Duodenal mucosa (tissue), 2 donors: ENCODE measurements at regions not wholly inside any gene's neighbourhood (a gene's known extent, or its start where the extent isn't known, plus 50 kb on each side); places are given as distances from the start of the nearest gene placed in this dataset.
"Not testable (repeated sequence)": the region's sequence is repeated elsewhere in the genome, so short reads cannot be mapped to it uniquely, and the experiment has no call there.

ENCODE experiments used
- H3K27ac ChIP-seq: one replicate; pipeline ENCODE4 v1.7.0; 2013; ENCODE audit warnings: low read depth, low read length
- H3K27me3 ChIP-seq, 2 donors: one replicate each; pipeline ENCODE4 v1.7.0; 2013; ENCODE audit warnings: low read length in 2 of 2, control low read depth in 1 of 2; ENCODE audit not compliant: insufficient read depth in 2 of 2, control insufficient read depth in 1 of 2
- H3K36me3 ChIP-seq, 2 donors: one replicate each; pipeline ENCODE4 v1.7.0; 2013; ENCODE audit warnings: low read length in 2 of 2, control low read depth in 1 of 2; ENCODE audit not compliant: insufficient read depth in 2 of 2, control insufficient read depth in 1 of 2
- H3K4me1 ChIP-seq, 2 donors: one replicate each; pipeline ENCODE4 v1.7.0; 2013; ENCODE audit warnings: low read length in 2 of 2, control low read depth in 1 of 2; ENCODE audit not compliant: insufficient read depth in 2 of 2, control insufficient read depth in 1 of 2
- H3K4me3 ChIP-seq, 2 donors: one replicate each; pipeline ENCODE4 v1.7.0; 2013; ENCODE audit warnings: low read length in 2 of 2, low read depth in 1 of 2
- H3K9ac ChIP-seq, 2 donors: one replicate each; pipeline ENCODE4 v1.7.0; 2013; ENCODE audit warnings: low read length in 2 of 2, low read depth in 1 of 2
- H3K9me3 ChIP-seq, 2 donors: one replicate each; pipeline ENCODE4 v1.7.0; 2013; ENCODE audit warnings: low read length in 2 of 2, control low read depth in 1 of 2; ENCODE audit not compliant: control insufficient read depth in 1 of 2

- H3K9ac ChIP-seq, result no peak overlapping the region
- peaks cover 45 to 51% of the 10 kb centered on the region in 2 donors for H3K27me3 ChIP-seq
- peaks cover 18 to 19% of the 10 kb centered on the region in 2 donors for H3K4me1 ChIP-seq
- H3K4me3 ChIP-seq, result no peak overlapping the region
- no peaks in the 10 kb centered on the region for H3K36me3 ChIP-seq
- no peaks in the 10 kb centered on the region for H3K9me3 ChIP-seq
- no peak overlapping the region for H3K27ac ChIP-seq
These were observed 85.1 kb upstream of the RHOU start for GRCh38 chr1:228650141-228650540.

- no peak overlapping the region for H3K27ac ChIP-seq
- no peak overlapping the region for H3K9ac ChIP-seq
- H3K9me3 ChIP-seq, result no peaks in the 10 kb centered on the region
- peaks cover 45 to 51% of the 10 kb centered on the region in 2 donors for H3K27me3 ChIP-seq
- H3K36me3 ChIP-seq, result no peaks in the 10 kb centered on the region
- H3K4me1 ChIP-seq, result peaks cover 18 to 19% of the 10 kb centered on the region in 2 donors
- H3K4me3 ChIP-seq, result no peak overlapping the region
These were observed 84.3 kb upstream of the RHOU start for GRCh38 chr1:228650946-228651345.

GRCh38 chr1:228652116-228652515 lies 83.2 kb upstream of the RHOU start:
- H3K4me3 ChIP-seq, result no peak overlapping the region
- no peaks in the 10 kb centered on the region for H3K9me3 ChIP-seq
- H3K4me1 ChIP-seq, result peaks cover 13% of the 10 kb centered on the region in 2 donors
- peaks cover 40 to 48% of the 10 kb centered on the region in 2 donors for H3K27me3 ChIP-seq
- H3K27ac ChIP-seq, result no peak overlapping the region
- H3K36me3 ChIP-seq, result no peaks in the 10 kb centered on the region
- H3K9ac ChIP-seq, result no peak overlapping the region

GRCh38 chr1:228653057-228653456 lies 82.2 kb upstream of the RHOU start:
- not testable (repeated sequence) for H3K36me3 ChIP-seq, H3K4me1 ChIP-seq, H3K9me3 ChIP-seq, H3K9ac ChIP-seq, H3K27ac ChIP-seq, H3K4me3 ChIP-seq
- peaks cover 31 to 38% of the 10 kb centered on the region in 2 donors for H3K27me3 ChIP-seq

GRCh38 chr1:228653748-228654147 lies 81.5 kb upstream of the RHOU start:
- Histone ChIP-seq H3K9me3 (no peaks in the 10 kb centered on the region), H3K4me3 (no peak overlapping the region), H3K4me1 (no peaks in the 10 kb centered on the region), H3K9ac (no peak overlapping the region), H3K27ac (no peak overlapping the region), H3K27me3 (peaks cover 26 to 33% of the 10 kb centered on the region in 2 donors), H3K36me3 (no peaks in the 10 kb centered on the region)

- Histone ChIP-seq H3K27ac (no peak overlapping the region), H3K4me3 (no peak overlapping the region), H3K27me3 (peaks cover 12 to 13% of the 10 kb centered on the region in 2 donors), H3K4me1 (no peaks in the 10 kb centered on the region), H3K9ac (no peak overlapping the region), H3K36me3 (no peaks in the 10 kb centered on the region), H3K9me3 (no peaks in the 10 kb centered on the region)
These were observed 79.4 kb upstream of the RHOU start for GRCh38 chr1:228655796-228656394.

GRCh38 chr1:228662007-228662689 lies 73.1 kb upstream of the RHOU start:
- not testable (repeated sequence) for H3K9me3 ChIP-seq, H3K27ac ChIP-seq, H3K4me1 ChIP-seq, H3K27me3 ChIP-seq, H3K9ac ChIP-seq, H3K4me3 ChIP-seq, H3K36me3 ChIP-seq

- no peaks in the 10 kb centered on the region for H3K27me3 ChIP-seq
- no peaks in the 10 kb centered on the region for H3K36me3 ChIP-seq
- peak overlapping the region in 1 of 2 donors; percentile 17 for H3K4me3 ChIP-seq
- H3K9ac ChIP-seq, result no peak overlapping the region
- H3K4me1 ChIP-seq, result peaks cover 17 to 21% of the 10 kb centered on the region in 2 donors
- no peaks in the 10 kb centered on the region for H3K9me3 ChIP-seq
- no peak overlapping the region for H3K27ac ChIP-seq
These were observed 70.8 kb upstream of the RHOU start for GRCh38 chr1:228664399-228664914.

GRCh38 chr1:228666686-228667623 lies 68.3 kb upstream of the RHOU start:
- Histone ChIP-seq H3K27me3 (no peaks in the 10 kb centered on the region), H3K9me3 (no peaks in the 10 kb centered on the region), H3K4me3 (no peak overlapping the region), H3K36me3 (no peaks in the 10 kb centered on the region), H3K9ac (no peak overlapping the region), H3K4me1 (peaks cover 17 to 21% of the 10 kb centered on the region in 2 donors), H3K27ac (no peak overlapping the region)
